ENCODE measurements at regions not wholly inside any gene's neighbourhood (a gene's known extent, or its start where the extent isn't known, plus 50 kb on each side); places are given as distances from the start of the nearest gene placed in this dataset.

GRCh38 chr5:3658929-3659328 is 63.3 kb downstream of the IRX1 start:
- no peaks in the 10 kb centered on the region for H3K9me2 ChIP-seq (replicated peaks; ENCODE audit: insufficient read depth, low read length)
- no peaks in the 10 kb centered on the region for H3K9me3 ChIP-seq (replicated peaks; ENCODE audit: insufficient read depth, low read length)
- H3F3A ChIP-seq (ENCODE audit: insufficient read depth, low read length) = no peaks in the 10 kb centered on the region
- no peak overlapping the region for H3K9ac ChIP-seq (ENCODE audit: low read length)
- TF ChIP-seq, protein P1, sequence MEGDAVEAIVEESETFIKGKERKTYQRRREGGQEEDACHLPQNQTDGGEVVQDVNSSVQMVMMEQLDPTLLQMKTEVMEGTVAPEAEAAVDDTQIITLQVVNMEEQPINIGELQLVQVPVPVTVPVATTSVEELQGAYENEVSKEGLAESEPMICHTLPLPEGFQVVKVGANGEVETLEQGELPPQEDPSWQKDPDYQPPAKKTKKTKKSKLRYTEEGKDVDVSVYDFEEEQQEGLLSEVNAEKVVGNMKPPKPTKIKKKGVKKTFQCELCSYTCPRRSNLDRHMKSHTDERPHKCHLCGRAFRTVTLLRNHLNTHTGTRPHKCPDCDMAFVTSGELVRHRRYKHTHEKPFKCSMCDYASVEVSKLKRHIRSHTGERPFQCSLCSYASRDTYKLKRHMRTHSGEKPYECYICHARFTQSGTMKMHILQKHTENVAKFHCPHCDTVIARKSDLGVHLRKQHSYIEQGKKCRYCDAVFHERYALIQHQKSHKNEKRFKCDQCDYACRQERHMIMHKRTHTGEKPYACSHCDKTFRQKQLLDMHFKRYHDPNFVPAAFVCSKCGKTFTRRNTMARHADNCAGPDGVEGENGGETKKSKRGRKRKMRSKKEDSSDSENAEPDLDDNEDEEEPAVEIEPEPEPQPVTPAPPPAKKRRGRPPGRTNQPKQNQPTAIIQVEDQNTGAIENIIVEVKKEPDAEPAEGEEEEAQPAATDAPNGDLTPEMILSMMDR (IDR thresholded peaks at IDR 0.05; ENCODE audit: low read length) = no peak
- no peak for TF ChIP-seq EZH2 (optimal IDR thresholded peaks at IDR 0.05; ENCODE audit: low read depth, low read length)
- no peaks in the 10 kb centered on the region for H3K36me3 ChIP-seq (replicated peaks; ENCODE audit: insufficient read depth, low read length)
- peaks cover 14% of the 10 kb centered on the region for H3K4me1 ChIP-seq (ENCODE audit: low read length)
- no peak overlapping the region for H2AFZ ChIP-seq (ENCODE audit: low read length)
- no peak for DNase-seq
- H4K20me1 ChIP-seq (ENCODE audit: insufficient read depth, low read length) = no peaks in the 10 kb centered on the region
- H3K79me2 ChIP-seq (ENCODE audit: low read length) = no peaks in the 10 kb centered on the region
- H3K4me2 ChIP-seq (ENCODE audit: low read depth, low read length) = no peak overlapping the region
- H3K4me3 ChIP-seq (ENCODE audit: low read length) = no peak overlapping the region
- H3K27me3 ChIP-seq (replicated peaks; ENCODE audit: insufficient read depth, low read length) = no peaks in the 10 kb centered on the region
- no peak overlapping the region for H3K27ac ChIP-seq (ENCODE audit: low read length)

- Histone ChIP-seq H3K79me2 (ENCODE audit: low read length) (no peaks in the 10 kb centered on the region), H3K4me3 (ENCODE audit: low read length) (no peak overlapping the region), H3K9ac (ENCODE audit: low read length) (no peak overlapping the region), H3K9me2 (replicated peaks; ENCODE audit: insufficient read depth, low read length) (no peaks in the 10 kb centered on the region), H2AFZ (ENCODE audit: low read length) (no peak overlapping the region), H3K36me3 (replicated peaks; ENCODE audit: insufficient read depth, low read length) (no peaks in the 10 kb centered on the region), H4K20me1 (ENCODE audit: insufficient read depth, low read length) (no peaks in the 10 kb centered on the region), H3K27ac (ENCODE audit: low read length) (no peak overlapping the region), H3F3A (ENCODE audit: insufficient read depth, low read length) (no peaks in the 10 kb centered on the region), H3K9me3 (replicated peaks; ENCODE audit: insufficient read depth, low read length) (no peaks in the 10 kb centered on the region), H3K27me3 (replicated peaks; ENCODE audit: insufficient read depth, low read length) (no peaks in the 10 kb centered on the region), H3K4me1 (ENCODE audit: low read length) (peaks cover 14% of the 10 kb centered on the region), H3K4me2 (ENCODE audit: low read depth, low read length) (no peak overlapping the region)
- TF ChIP-seq, protein P1 (IDR thresholded peaks at IDR 0.05; ENCODE audit: low read length) = no peak
- no peak for TF ChIP-seq EZH2phosphoT487 (IDR thresholded peaks at IDR 0.05; ENCODE audit: low read length)
- no peak for TF ChIP-seq EZH2 (optimal IDR thresholded peaks at IDR 0.05; ENCODE audit: low read depth, low read length)
- DNase-seq = no peak
These were observed 64.3 kb downstream of the IRX1 start for GRCh38 chr5:3659907-3660306.

GRCh38 chr5:3660630-3661029 is 65.0 kb downstream of the IRX1 start:
- Histone ChIP-seq H3K9me2 (replicated peaks; ENCODE audit: insufficient read depth, low read length) (no peaks in the 10 kb centered on the region), H3K4me3 (ENCODE audit: low read length) (no peak overlapping the region), H2AFZ (ENCODE audit: low read length) (no peak overlapping the region), H3F3A (ENCODE audit: insufficient read depth, low read length) (no peaks in the 10 kb centered on the region), H3K79me2 (ENCODE audit: low read length) (no peaks in the 10 kb centered on the region), H3K4me1 (ENCODE audit: low read length) (peaks cover 14% of the 10 kb centered on the region), H3K27me3 (replicated peaks; ENCODE audit: insufficient read depth, low read length) (no peaks in the 10 kb centered on the region), H4K20me1 (ENCODE audit: insufficient read depth, low read length) (no peaks in the 10 kb centered on the region), H3K4me2 (ENCODE audit: low read depth, low read length) (no peak overlapping the region), H3K27ac (ENCODE audit: low read length) (no peak overlapping the region), H3K9me3 (replicated peaks; ENCODE audit: insufficient read depth, low read length) (no peaks in the 10 kb centered on the region), H3K9ac (ENCODE audit: low read length) (no peak overlapping the region), H3K36me3 (replicated peaks; ENCODE audit: insufficient read depth, low read length) (no peaks in the 10 kb centered on the region)
- TF ChIP-seq, protein P1 (IDR thresholded peaks at IDR 0.05; ENCODE audit: low read length) = no peak
- no peak for TF ChIP-seq EZH2phosphoT487 (IDR thresholded peaks at IDR 0.05; ENCODE audit: low read length)
- no peak for TF ChIP-seq EZH2 (optimal IDR thresholded peaks at IDR 0.05; ENCODE audit: low read depth, low read length)
- no peak for DNase-seq

Data from MM.1S (cell line).